ENCODE measurements at regions not wholly inside any gene's neighbourhood (a gene's known extent, or its start where the extent isn't known, plus 50 kb on each side); places are given as distances from the start of the nearest gene placed in this dataset.

GRCh38 chr4:163217505-163217904 is 50.8 kb upstream of the NAF1 start:
- no peak for DNase-seq (ENCODE audit: extremely low spot score, unreplicated experiment)
- Mint-ChIP-seq H3K9me3 (no peaks in the 10 kb centered on the region), H3K36me3 (no peaks in the 10 kb centered on the region), H3K27ac (no peak overlapping the region), H3K27me3 (no peaks in the 10 kb centered on the region), H3K4me1 (ENCODE audit: unreplicated experiment) (no peaks in the 10 kb centered on the region), H3K4me3 (no peak overlapping the region)
- TF ChIP-seq, protein P1, sequence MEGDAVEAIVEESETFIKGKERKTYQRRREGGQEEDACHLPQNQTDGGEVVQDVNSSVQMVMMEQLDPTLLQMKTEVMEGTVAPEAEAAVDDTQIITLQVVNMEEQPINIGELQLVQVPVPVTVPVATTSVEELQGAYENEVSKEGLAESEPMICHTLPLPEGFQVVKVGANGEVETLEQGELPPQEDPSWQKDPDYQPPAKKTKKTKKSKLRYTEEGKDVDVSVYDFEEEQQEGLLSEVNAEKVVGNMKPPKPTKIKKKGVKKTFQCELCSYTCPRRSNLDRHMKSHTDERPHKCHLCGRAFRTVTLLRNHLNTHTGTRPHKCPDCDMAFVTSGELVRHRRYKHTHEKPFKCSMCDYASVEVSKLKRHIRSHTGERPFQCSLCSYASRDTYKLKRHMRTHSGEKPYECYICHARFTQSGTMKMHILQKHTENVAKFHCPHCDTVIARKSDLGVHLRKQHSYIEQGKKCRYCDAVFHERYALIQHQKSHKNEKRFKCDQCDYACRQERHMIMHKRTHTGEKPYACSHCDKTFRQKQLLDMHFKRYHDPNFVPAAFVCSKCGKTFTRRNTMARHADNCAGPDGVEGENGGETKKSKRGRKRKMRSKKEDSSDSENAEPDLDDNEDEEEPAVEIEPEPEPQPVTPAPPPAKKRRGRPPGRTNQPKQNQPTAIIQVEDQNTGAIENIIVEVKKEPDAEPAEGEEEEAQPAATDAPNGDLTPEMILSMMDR (conservative IDR thresholded peaks at IDR 0.05), result no peak

All from type B pancreatic cell (in vitro differentiated cells).